ENCODE measurements at regions not wholly inside any gene's neighbourhood (a gene's known extent, or its start where the extent isn't known, plus 50 kb on each side); places are given as distances from the start of the nearest gene placed in this dataset.

GRCh38 chr15:79606831-79607355 lies 174.8 kb downstream of the MINAR1 start:
- Histone ChIP-seq H3K27ac (ENCODE audit: insufficient read depth, low read length) (no peak overlapping the region), H2AFZ (ENCODE audit: low read length) (no peak overlapping the region), H3K4me2 (ENCODE audit: extremely low read depth, insufficient read depth, low read length) (no peak overlapping the region), H3K36me3 (ENCODE audit: control insufficient read depth, insufficient read depth, low read length) (no peaks in the 10 kb centered on the region), H4K20me1 (ENCODE audit: control insufficient read depth, extremely low read depth, insufficient read depth, low read length) (no peaks in the 10 kb centered on the region), H3K4me1 (ENCODE audit: control insufficient read depth, extremely low read depth, insufficient read depth, low read length) (no peaks in the 10 kb centered on the region), H3K9me3 (ENCODE audit: control insufficient read depth, insufficient read depth, low read depth, low read length) (no peaks in the 10 kb centered on the region), H3K79me2 (ENCODE audit: control insufficient read depth, insufficient read depth, low read length) (no peaks in the 10 kb centered on the region), H3K9ac (ENCODE audit: insufficient read depth, low read length) (no peak overlapping the region), H3K27me3 (ENCODE audit: control insufficient read depth, insufficient read depth, low read length) (peaks cover 3% of the 10 kb centered on the region), H3K4me3 (replicated peaks in 1 of 4; ENCODE audit: control extremely low read depth in 1 of 4, insufficient read depth in 1 of 4, low read depth in 3 of 4, low read length in 4 of 4) (no peak overlapping the region)
- TF ChIP-seq EZH2 (IDR thresholded peaks at IDR 0.05; ENCODE audit: low read length, missing control alignments): no peak
- TF ChIP-seq, protein P1, sequence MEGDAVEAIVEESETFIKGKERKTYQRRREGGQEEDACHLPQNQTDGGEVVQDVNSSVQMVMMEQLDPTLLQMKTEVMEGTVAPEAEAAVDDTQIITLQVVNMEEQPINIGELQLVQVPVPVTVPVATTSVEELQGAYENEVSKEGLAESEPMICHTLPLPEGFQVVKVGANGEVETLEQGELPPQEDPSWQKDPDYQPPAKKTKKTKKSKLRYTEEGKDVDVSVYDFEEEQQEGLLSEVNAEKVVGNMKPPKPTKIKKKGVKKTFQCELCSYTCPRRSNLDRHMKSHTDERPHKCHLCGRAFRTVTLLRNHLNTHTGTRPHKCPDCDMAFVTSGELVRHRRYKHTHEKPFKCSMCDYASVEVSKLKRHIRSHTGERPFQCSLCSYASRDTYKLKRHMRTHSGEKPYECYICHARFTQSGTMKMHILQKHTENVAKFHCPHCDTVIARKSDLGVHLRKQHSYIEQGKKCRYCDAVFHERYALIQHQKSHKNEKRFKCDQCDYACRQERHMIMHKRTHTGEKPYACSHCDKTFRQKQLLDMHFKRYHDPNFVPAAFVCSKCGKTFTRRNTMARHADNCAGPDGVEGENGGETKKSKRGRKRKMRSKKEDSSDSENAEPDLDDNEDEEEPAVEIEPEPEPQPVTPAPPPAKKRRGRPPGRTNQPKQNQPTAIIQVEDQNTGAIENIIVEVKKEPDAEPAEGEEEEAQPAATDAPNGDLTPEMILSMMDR (conservative IDR thresholded peaks at IDR 0.05 in 1 of 2, IDR thresholded peaks at IDR 0.05 in 1 of 2; ENCODE audit: low read depth in 1 of 2, low read length in 2 of 2): no peak
- DNase-seq (ENCODE audit: low read depth in 2 of 2): no peak

GRCh38 chr15:79608066-79608864 lies 176.1 kb downstream of the MINAR1 start:
- DNase-seq (ENCODE audit: low read depth in 2 of 2): peak in 1 of 2 donors; percentile 18
- Histone ChIP-seq H4K20me1 (ENCODE audit: control insufficient read depth, extremely low read depth, insufficient read depth, low read length) (no peaks in the 10 kb centered on the region), H3K4me2 (ENCODE audit: extremely low read depth, insufficient read depth, low read length) (no peak overlapping the region), H3K4me1 (ENCODE audit: control insufficient read depth, extremely low read depth, insufficient read depth, low read length) (no peaks in the 10 kb centered on the region), H3K9ac (ENCODE audit: insufficient read depth, low read length) (no peak overlapping the region), H3K27ac (ENCODE audit: insufficient read depth, low read length) (no peak overlapping the region), H3K27me3 (ENCODE audit: control insufficient read depth, insufficient read depth, low read length) (peaks cover 6% of the 10 kb centered on the region), H3K36me3 (ENCODE audit: control insufficient read depth, insufficient read depth, low read length) (no peaks in the 10 kb centered on the region), H3K4me3 (replicated peaks in 1 of 4; ENCODE audit: control extremely low read depth in 1 of 4, insufficient read depth in 1 of 4, low read depth in 3 of 4, low read length in 4 of 4) (no peak overlapping the region), H3K79me2 (ENCODE audit: control insufficient read depth, insufficient read depth, low read length) (no peaks in the 10 kb centered on the region), H2AFZ (ENCODE audit: low read length) (no peak overlapping the region), H3K9me3 (ENCODE audit: control insufficient read depth, insufficient read depth, low read depth, low read length) (no peaks in the 10 kb centered on the region)
- TF ChIP-seq, protein P1 (conservative IDR thresholded peaks at IDR 0.05 in 1 of 2, IDR thresholded peaks at IDR 0.05 in 1 of 2; ENCODE audit: low read depth in 1 of 2, low read length in 2 of 2): no peak
- no peak for TF ChIP-seq EZH2 (IDR thresholded peaks at IDR 0.05; ENCODE audit: low read length, missing control alignments)

DNA sequence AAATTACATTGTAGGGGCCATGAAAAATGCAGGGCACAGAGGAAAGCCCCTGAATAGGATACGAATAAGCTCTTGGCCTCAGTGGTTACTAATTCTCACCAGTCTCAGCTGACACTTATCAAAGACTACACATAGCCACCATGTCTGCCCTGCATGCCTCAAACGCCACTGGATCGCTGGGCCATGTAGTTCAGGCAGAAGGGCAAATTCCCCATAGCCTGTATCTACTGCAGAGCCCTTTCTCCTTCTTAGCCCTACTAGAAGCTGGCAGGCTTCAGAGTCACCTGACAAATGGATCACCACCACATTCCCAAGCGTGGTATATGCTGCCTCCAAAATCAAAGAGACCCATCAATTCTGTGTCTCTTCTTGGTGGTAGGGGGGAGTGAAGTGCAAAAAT lies 177.4 kb downstream of the MINAR1 start:
- H2AFZ ChIP-seq (ENCODE audit: low read length): no peak overlapping the region
- H3K79me2 ChIP-seq (ENCODE audit: control insufficient read depth, insufficient read depth, low read length): no peaks in the 10 kb centered on the region
- no peak overlapping the region for H3K27ac ChIP-seq (ENCODE audit: insufficient read depth, low read length)
- DNase-seq (ENCODE audit: low read depth in 2 of 2): no peak
- no peaks in the 10 kb centered on the region for H4K20me1 ChIP-seq (ENCODE audit: control insufficient read depth, extremely low read depth, insufficient read depth, low read length)
- TF ChIP-seq EZH2 (IDR thresholded peaks at IDR 0.05; ENCODE audit: low read length, missing control alignments): no peak
- TF ChIP-seq, protein P1 (conservative IDR thresholded peaks at IDR 0.05 in 1 of 2, IDR thresholded peaks at IDR 0.05 in 1 of 2; ENCODE audit: low read depth in 1 of 2, low read length in 2 of 2): no peak
- H3K9ac ChIP-seq (ENCODE audit: insufficient read depth, low read length): no peak overlapping the region
- no peak overlapping the region for H3K4me2 ChIP-seq (ENCODE audit: extremely low read depth, insufficient read depth, low read length)
- H3K27me3 ChIP-seq (ENCODE audit: control insufficient read depth, insufficient read depth, low read length): peaks cover 10% of the 10 kb centered on the region
- no peaks in the 10 kb centered on the region for H3K9me3 ChIP-seq (ENCODE audit: control insufficient read depth, insufficient read depth, low read depth, low read length)
- no peaks in the 10 kb centered on the region for H3K36me3 ChIP-seq (ENCODE audit: control insufficient read depth, insufficient read depth, low read length)
- no peaks in the 10 kb centered on the region for H3K4me1 ChIP-seq (ENCODE audit: control insufficient read depth, extremely low read depth, insufficient read depth, low read length)
- no peak overlapping the region for H3K4me3 ChIP-seq (replicated peaks in 1 of 4; ENCODE audit: control extremely low read depth in 1 of 4, insufficient read depth in 1 of 4, low read depth in 3 of 4, low read length in 4 of 4)
